GM23338 (cell line): ENCODE measurements at regions not wholly inside any gene's neighbourhood (a gene's known extent, or its start where the extent isn't known, plus 50 kb on each side); places are given as distances from the start of the nearest gene placed in this dataset.
"Not testable (repeated sequence)": the region's sequence is repeated elsewhere in the genome, so short reads cannot be mapped to it uniquely, and the experiment has no call there.

Experiments used
- ATAC-seq: fragments of 200-7000 bp; cut with Tn5 transposase; 3 replicates; pipeline ENCODE4 v1.9.1; 2020
- DNase-seq: peaks from one replicate; pipeline ENCODE4 v3.0.0-alpha.2; 2015; ENCODE audit warnings: low spot score
- H2AFZ ChIP-seq: fragments of 200-600 bp; sonication (generic); 2 replicates; pipeline ENCODE4 v1.8.0; 2016; ENCODE audit warnings: antibody characterized with exemption, mild to moderate bottlenecking, moderate library complexity
- H3F3A ChIP-seq: fragments of 200-600 bp; sonication (generic); replicated peaks from 2 replicates; pipeline ENCODE4 v1.8.0; 2017; ENCODE audit warnings: antibody characterized with exemption, mixed run types, low read depth
- H3K27ac ChIP-seq: fragments of 200-600 bp; sonication (generic); 2 replicates; pipeline ENCODE4 v1.6.1; 2016; ENCODE audit warnings: low read depth
- H3K27me3 ChIP-seq: fragments of 200-600 bp; sonication (generic); 2 replicates; pipeline ENCODE4 v1.8.0; 2016; ENCODE audit warnings: mild to moderate bottlenecking, mixed run types, moderate library complexity; ENCODE audit not compliant: insufficient read depth
- H3K36me3 ChIP-seq: fragments of 200-600 bp; sonication (generic); 2 replicates; pipeline ENCODE4 v1.8.0; 2016; ENCODE audit warnings: mild to moderate bottlenecking; ENCODE audit not compliant: insufficient read depth
- H3K4me1 ChIP-seq: fragments of 200-600 bp; sonication (generic); 2 replicates; pipeline ENCODE4 v1.8.0; 2016; ENCODE audit warnings: mild to moderate bottlenecking, moderate library complexity; ENCODE audit not compliant: insufficient read depth
- H3K4me2 ChIP-seq: fragments of 200-600 bp; sonication (generic); 2 replicates; pipeline ENCODE4 v1.7.1; 2017; ENCODE audit warnings: mixed run types
- H3K4me3 ChIP-seq: fragments of 200-600 bp; sonication (generic); 2 replicates; pipeline ENCODE4 v1.6.1; 2016; ENCODE audit warnings: mixed run types
- H3K79me2 ChIP-seq: fragments of 200-600 bp; sonication (generic); replicated peaks from 2 replicates; pipeline ENCODE4 v1.8.0; 2017; ENCODE audit warnings: mild to moderate bottlenecking; ENCODE audit not compliant: insufficient read depth
- H3K9me2 ChIP-seq: fragments of 200-600 bp; sonication (generic); 2 replicates; pipeline ENCODE4 v1.8.0; 2017; ENCODE audit not compliant: insufficient read depth
- H4K20me1 ChIP-seq: fragments of 200-600 bp; sonication (generic); replicated peaks from 2 replicates; pipeline ENCODE4 v1.8.0; 2017; ENCODE audit warnings: mild to moderate bottlenecking; ENCODE audit not compliant: insufficient read depth
- H3K27ac Mint-ChIP-seq: 2 replicates; pipeline ENCODE4 v1.8.0; 2020; ENCODE audit warnings: inconsistent platforms, mild to moderate bottlenecking, moderate library complexity, mixed read lengths
- H3K27me3 Mint-ChIP-seq: 3 replicates; pipeline ENCODE4 v1.8.0; 2022; ENCODE audit warnings: low read depth, mild to moderate bottlenecking, moderate library complexity, mixed read lengths, inconsistent platforms; ENCODE audit not compliant: insufficient read depth, poor library complexity
- H3K36me3 Mint-ChIP-seq: 3 replicates; pipeline ENCODE4 v1.8.0; 2021; ENCODE audit warnings: low read depth, mild to moderate bottlenecking, inconsistent platforms, moderate library complexity, mixed read lengths
- H3K4me1 Mint-ChIP-seq: 3 replicates; pipeline ENCODE4 v1.8.0; 2020; ENCODE audit warnings: mild to moderate bottlenecking, inconsistent platforms, mixed read lengths
- H3K4me3 Mint-ChIP-seq: 3 replicates; pipeline ENCODE4 v1.8.0; 2021; ENCODE audit warnings: moderate library complexity, mild to moderate bottlenecking, inconsistent platforms, mixed read lengths
- H3K9me3 Mint-ChIP-seq: 3 replicates; pipeline ENCODE4 v1.8.0; 2020; ENCODE audit warnings: moderate library complexity, mild to moderate bottlenecking, inconsistent platforms, mixed read lengths
- EZH2 ChIP-seq: fragments of 200-600 bp; sonication (generic); IDR thresholded peaks from one replicate; pipeline ENCODE4 v1.8.0; 2017; ENCODE audit warnings: antibody characterized with exemption, mild to moderate bottlenecking, low read depth; ENCODE audit not compliant: unreplicated experiment
- POLR2AphosphoS5 ChIP-seq: IDR thresholded peaks from 2 replicates; pipeline ENCODE4 v1.6.1; 2016; ENCODE audit warnings: antibody characterized with exemption, low read depth
- STAT1 ChIP-seq: IDR thresholded peaks from one replicate; pipeline ENCODE4 v1.6.1; 2016; ENCODE audit warnings: antibody characterized with exemption; ENCODE audit not compliant: unreplicated experiment
- ZNF331 ChIP-seq: fragments of 250-450 bp; sonication (Bioruptor Pico); IDR thresholded peaks from 2 replicates; pipeline ENCODE4 v1.5.0; 2020; ENCODE audit warnings: low read depth, mild to moderate bottlenecking, moderate library complexity
- TF ChIP-seq, protein P1 (sequence below), 2 experiments: fragments of 200-600 bp in 1 of 2; sonication (generic) in 1 of 2; conservative IDR thresholded peaks; 2 replicates each; pipeline versions ENCODE4 v1.5.1 to v1.6.1; 2016 to 2017; ENCODE audit warnings: antibody characterized with exemption in 2 of 2, low read depth in 2 of 2, mild to moderate bottlenecking in 2 of 2, moderate library complexity in 1 of 2
- TF ChIP-seq, protein P2 (sequence below): IDR thresholded peaks from 2 replicates; pipeline ENCODE4 v1.6.1; 2016; ENCODE audit warnings: antibody characterized with exemption
- TF ChIP-seq, protein P3 (sequence below): fragments of 250-450 bp; sonication (Bioruptor Pico); IDR thresholded peaks from 2 replicates; pipeline ENCODE4 v1.5.0; 2020; ENCODE audit warnings: mild to moderate bottlenecking, moderate library complexity

DNA sequence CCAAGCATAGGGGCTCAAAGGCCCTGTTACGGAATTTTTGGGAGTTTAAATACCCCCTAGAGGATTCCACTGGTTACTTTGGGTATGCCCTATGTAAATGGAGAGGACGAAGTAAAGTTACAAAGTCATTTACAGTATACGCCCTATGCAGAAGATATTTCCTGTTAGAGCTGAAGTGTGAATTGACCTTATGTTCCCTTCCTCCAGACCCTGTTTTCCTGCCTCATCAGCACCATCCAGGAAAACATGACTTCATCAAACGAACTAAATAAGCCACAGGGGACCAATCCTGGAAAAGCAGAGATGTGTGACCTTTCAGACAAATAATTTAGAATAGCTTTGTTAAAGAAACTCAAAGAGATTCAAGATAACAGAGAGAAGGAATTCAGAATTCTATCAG is 177.4 kb downstream of the SQOR start (continued):
- TF ChIP-seq, protein P1, sequence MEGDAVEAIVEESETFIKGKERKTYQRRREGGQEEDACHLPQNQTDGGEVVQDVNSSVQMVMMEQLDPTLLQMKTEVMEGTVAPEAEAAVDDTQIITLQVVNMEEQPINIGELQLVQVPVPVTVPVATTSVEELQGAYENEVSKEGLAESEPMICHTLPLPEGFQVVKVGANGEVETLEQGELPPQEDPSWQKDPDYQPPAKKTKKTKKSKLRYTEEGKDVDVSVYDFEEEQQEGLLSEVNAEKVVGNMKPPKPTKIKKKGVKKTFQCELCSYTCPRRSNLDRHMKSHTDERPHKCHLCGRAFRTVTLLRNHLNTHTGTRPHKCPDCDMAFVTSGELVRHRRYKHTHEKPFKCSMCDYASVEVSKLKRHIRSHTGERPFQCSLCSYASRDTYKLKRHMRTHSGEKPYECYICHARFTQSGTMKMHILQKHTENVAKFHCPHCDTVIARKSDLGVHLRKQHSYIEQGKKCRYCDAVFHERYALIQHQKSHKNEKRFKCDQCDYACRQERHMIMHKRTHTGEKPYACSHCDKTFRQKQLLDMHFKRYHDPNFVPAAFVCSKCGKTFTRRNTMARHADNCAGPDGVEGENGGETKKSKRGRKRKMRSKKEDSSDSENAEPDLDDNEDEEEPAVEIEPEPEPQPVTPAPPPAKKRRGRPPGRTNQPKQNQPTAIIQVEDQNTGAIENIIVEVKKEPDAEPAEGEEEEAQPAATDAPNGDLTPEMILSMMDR (conservative IDR thresholded peaks at IDR 0.05; ENCODE audit: low read depth in 2 of 2): no peak
- TF ChIP-seq STAT1: no peak
- TF ChIP-seq, protein P2, sequence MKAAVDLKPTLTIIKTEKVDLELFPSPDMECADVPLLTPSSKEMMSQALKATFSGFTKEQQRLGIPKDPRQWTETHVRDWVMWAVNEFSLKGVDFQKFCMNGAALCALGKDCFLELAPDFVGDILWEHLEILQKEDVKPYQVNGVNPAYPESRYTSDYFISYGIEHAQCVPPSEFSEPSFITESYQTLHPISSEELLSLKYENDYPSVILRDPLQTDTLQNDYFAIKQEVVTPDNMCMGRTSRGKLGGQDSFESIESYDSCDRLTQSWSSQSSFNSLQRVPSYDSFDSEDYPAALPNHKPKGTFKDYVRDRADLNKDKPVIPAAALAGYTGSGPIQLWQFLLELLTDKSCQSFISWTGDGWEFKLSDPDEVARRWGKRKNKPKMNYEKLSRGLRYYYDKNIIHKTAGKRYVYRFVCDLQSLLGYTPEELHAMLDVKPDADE: no peak

DNA sequence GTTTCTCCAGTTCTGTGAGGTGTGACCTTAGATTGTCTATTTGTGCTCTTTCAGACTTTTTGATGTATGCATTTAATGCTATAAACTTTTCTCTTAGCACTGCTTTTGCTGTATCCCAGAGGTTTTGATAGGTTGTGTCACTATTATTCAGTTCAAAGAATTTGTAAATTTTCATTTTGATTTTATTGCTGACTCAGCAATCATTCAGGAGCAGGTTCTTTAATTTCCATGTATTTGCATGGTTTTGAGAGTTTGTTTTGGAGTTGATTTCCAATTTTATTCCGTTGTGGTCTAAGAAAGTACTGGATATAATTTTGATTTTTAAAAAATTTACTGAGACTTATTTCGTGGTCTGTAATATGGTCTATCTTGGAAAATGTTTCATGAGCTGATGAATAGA is 182.7 kb downstream of the SQOR start:
- Mint-ChIP-seq H3K9me3 (peaks cover 92% of the 10 kb centered on the region), H3K36me3 (peaks cover 18% of the 10 kb centered on the region; the same call in 2 of the 3 replicates)
- H3K4me3 Mint-ChIP-seq, H3K27me3 ChIP-seq, H2AFZ ChIP-seq, H3K27ac Mint-ChIP-seq, ATAC-seq, H3K79me2 ChIP-seq, H3K4me1 Mint-ChIP-seq, H3K27ac ChIP-seq, H3K36me3 ChIP-seq, H3K9me2 ChIP-seq, H3K4me1 ChIP-seq, H4K20me1 ChIP-seq, DNase-seq, H3F3A ChIP-seq, H3K4me2 ChIP-seq, H3K27me3 Mint-ChIP-seq, H3K4me3 ChIP-seq: not testable (repeated sequence)

DNA sequence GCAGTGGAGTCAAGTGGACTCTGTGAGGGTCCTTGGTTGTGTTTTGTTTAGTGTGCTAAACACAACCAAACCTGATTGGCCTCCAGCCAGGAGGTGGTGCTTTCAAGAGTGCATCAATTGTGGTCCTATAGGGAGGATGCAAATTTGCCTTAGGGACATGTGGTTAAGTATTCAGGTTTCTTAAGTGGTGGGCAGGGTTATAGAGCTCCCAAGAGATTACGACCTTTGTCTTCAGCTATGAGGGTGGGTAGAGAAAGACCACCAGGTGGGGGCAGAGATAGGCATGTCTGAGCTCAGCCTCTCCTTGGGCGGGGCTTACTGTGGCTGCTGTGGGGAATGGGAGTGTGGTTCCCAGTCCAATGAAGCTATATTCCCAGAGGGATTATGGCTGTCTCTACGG is 186.6 kb downstream of the SQOR start:
- H3K9me3 Mint-ChIP-seq: peaks cover 92% of the 10 kb centered on the region
- TF ChIP-seq EZH2 (no peak), POLR2AphosphoS5 (no peak), ZNF331 (CRISPR knock-in tag) (no peak)
- TF ChIP-seq, protein P1 (conservative IDR thresholded peaks at IDR 0.05; ENCODE audit: low read depth in 2 of 2): no peak
- TF ChIP-seq, protein P2: no peak
- TF ChIP-seq, protein P3, sequence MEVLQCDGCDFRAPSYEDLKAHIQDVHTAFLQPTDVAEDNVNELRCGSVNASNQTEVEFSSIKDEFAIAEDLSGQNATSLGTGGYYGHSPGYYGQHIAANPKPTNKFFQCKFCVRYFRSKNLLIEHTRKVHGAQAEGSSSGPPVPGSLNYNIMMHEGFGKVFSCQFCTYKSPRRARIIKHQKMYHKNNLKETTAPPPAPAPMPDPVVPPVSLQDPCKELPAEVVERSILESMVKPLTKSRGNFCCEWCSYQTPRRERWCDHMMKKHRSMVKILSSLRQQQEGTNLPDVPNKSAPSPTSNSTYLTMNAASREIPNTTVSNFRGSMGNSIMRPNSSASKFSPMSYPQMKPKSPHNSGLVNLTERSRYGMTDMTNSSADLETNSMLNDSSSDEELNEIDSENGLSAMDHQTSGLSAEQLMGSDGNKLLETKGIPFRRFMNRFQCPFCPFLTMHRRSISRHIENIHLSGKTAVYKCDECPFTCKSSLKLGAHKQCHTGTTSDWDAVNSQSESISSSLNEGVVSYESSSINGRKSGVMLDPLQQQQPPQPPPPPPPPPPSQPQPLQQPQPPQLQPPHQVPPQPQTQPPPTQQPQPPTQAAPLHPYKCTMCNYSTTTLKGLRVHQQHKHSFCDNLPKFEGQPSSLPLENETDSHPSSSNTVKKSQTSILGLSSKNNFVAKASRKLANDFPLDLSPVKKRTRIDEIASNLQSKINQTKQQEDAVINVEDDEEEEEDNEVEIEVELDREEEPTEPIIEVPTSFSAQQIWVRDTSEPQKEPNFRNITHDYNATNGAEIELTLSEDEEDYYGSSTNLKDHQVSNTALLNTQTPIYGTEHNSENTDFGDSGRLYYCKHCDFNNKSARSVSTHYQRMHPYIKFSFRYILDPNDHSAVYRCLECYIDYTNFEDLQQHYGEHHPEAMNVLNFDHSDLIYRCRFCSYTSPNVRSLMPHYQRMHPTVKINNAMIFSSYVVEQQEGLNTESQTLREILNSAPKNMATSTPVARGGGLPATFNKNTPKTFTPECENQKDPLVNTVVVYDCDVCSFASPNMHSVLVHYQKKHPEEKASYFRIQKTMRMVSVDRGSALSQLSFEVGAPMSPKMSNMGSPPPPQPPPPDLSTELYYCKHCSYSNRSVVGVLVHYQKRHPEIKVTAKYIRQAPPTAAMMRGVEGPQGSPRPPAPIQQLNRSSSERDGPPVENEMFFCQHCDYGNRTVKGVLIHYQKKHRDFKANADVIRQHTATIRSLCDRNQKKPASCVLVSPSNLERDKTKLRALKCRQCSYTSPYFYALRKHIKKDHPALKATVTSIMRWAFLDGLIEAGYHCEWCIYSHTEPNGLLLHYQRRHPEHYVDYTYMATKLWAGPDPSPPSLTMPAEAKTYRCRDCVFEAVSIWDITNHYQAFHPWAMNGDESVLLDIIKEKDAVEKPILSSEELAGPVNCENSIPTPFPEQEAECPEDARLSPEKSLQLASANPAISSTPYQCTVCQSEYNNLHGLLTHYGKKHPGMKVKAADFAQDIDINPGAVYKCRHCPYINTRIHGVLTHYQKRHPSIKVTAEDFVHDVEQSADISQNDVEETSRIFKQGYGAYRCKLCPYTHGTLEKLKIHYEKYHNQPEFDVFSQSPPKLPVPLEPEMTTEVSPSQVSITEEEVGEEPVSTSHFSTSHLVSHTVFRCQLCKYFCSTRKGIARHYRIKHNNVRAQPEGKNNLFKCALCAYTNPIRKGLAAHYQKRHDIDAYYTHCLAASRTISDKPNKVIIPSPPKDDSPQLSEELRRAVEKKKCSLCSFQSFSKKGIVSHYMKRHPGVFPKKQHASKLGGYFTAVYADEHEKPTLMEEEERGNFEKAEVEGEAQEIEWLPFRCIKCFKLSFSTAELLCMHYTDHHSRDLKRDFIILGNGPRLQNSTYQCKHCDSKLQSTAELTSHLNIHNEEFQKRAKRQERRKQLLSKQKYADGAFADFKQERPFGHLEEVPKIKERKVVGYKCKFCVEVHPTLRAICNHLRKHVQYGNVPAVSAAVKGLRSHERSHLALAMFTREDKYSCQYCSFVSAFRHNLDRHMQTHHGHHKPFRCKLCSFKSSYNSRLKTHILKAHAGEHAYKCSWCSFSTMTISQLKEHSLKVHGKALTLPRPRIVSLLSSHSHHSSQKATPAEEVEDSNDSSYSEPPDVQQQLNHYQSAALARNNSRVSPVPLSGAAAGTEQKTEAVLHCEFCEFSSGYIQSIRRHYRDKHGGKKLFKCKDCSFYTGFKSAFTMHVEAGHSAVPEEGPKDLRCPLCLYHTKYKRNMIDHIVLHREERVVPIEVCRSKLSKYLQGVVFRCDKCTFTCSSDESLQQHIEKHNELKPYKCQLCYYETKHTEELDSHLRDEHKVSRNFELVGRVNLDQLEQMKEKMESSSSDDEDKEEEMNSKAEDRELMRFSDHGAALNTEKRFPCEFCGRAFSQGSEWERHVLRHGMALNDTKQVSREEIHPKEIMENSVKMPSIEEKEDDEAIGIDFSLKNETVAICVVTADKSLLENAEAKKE (CRISPR knock-in tag): no peak

More for the DNA sequence above, 186.6 kb downstream of the SQOR start:
- H3K36me3 Mint-ChIP-seq: peaks cover 24% of the 10 kb centered on the region; the same call in 2 of the 3 replicates
- no peaks in the 10 kb centered on the region for H3K79me2 ChIP-seq
- H3K36me3 ChIP-seq: no peaks in the 10 kb centered on the region
- H3K4me1 Mint-ChIP-seq: no peaks in the 10 kb centered on the region
- H2AFZ ChIP-seq: no peak overlapping the region
- H3K27ac ChIP-seq: no peak overlapping the region
- no peaks in the 10 kb centered on the region for H3F3A ChIP-seq
- H3K27ac Mint-ChIP-seq: no peak overlapping the region
- H3K4me2 ChIP-seq: no peak overlapping the region
- H3K4me3 Mint-ChIP-seq: no peak overlapping the region
- ATAC-seq (no peak), DNase-seq (no peak)
- H3K4me1 ChIP-seq: no peaks in the 10 kb centered on the region
- no peaks in the 10 kb centered on the region for H3K27me3 ChIP-seq
- no peak overlapping the region for H3K4me3 ChIP-seq
- H4K20me1 ChIP-seq: no peaks in the 10 kb centered on the region
- peaks cover 2% of the 10 kb centered on the region for H3K27me3 Mint-ChIP-seq
- H3K9me2 ChIP-seq: 0 out of 2 replicates have a peak, but pooled peaks cover 4% of the 10 kb centered on the region
